Chondrocyte (in vitro differentiated cells): ENCODE measurements at regions not wholly inside any gene's neighbourhood (a gene's known extent, or its start where the extent isn't known, plus 50 kb on each side); places are given as distances from the start of the nearest gene placed in this dataset.

Source experiments
- DNase-seq: peaks from one replicate; pipeline ENCODE4 v3.0.0; 2021; ENCODE audit warnings: mixed read lengths, low spot score
- H3K27ac Mint-ChIP-seq: one replicate; pipeline ENCODE4 v1.8.0; 2021; ENCODE audit warnings: mild to moderate bottlenecking, moderate library complexity, mixed read lengths; ENCODE audit not compliant: unreplicated experiment
- H3K27me3 Mint-ChIP-seq: 2 replicates; pipeline ENCODE4 v1.8.0; 2021; ENCODE audit warnings: low read depth, mixed read lengths
- H3K36me3 Mint-ChIP-seq: 2 replicates; pipeline ENCODE4 v1.8.0; 2021; ENCODE audit warnings: low read depth, mixed read lengths
- H3K4me1 Mint-ChIP-seq: 2 replicates; pipeline ENCODE4 v1.8.0; 2021; ENCODE audit warnings: low read depth, mild to moderate bottlenecking, mixed read lengths
- H3K4me3 Mint-ChIP-seq: one replicate; pipeline ENCODE4 v1.8.0; 2021; ENCODE audit warnings: mild to moderate bottlenecking, moderate library complexity, mixed read lengths; ENCODE audit not compliant: unreplicated experiment
- H3K9me3 Mint-ChIP-seq: 2 replicates; pipeline ENCODE4 v1.8.0; 2021; ENCODE audit warnings: low read depth, mixed read lengths
- TF ChIP-seq, protein P1 (sequence below): fragments of 200-600 bp; sonication (generic); IDR thresholded peaks from 2 replicates; pipeline ENCODE4 v1.5.0; 2021; ENCODE audit warnings: antibody characterized with exemption, mild to moderate bottlenecking, moderate library complexity

- TF ChIP-seq, protein P1, sequence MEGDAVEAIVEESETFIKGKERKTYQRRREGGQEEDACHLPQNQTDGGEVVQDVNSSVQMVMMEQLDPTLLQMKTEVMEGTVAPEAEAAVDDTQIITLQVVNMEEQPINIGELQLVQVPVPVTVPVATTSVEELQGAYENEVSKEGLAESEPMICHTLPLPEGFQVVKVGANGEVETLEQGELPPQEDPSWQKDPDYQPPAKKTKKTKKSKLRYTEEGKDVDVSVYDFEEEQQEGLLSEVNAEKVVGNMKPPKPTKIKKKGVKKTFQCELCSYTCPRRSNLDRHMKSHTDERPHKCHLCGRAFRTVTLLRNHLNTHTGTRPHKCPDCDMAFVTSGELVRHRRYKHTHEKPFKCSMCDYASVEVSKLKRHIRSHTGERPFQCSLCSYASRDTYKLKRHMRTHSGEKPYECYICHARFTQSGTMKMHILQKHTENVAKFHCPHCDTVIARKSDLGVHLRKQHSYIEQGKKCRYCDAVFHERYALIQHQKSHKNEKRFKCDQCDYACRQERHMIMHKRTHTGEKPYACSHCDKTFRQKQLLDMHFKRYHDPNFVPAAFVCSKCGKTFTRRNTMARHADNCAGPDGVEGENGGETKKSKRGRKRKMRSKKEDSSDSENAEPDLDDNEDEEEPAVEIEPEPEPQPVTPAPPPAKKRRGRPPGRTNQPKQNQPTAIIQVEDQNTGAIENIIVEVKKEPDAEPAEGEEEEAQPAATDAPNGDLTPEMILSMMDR: no peak
- DNase-seq: no peak
- H3K27me3 Mint-ChIP-seq: no peaks in the 10 kb centered on the region
- no peak overlapping the region for H3K27ac Mint-ChIP-seq
- no peaks in the 10 kb centered on the region for H3K36me3 Mint-ChIP-seq
- H3K4me3 Mint-ChIP-seq: no peak overlapping the region
- peaks cover 19% of the 10 kb centered on the region for H3K4me1 Mint-ChIP-seq
- no peaks in the 10 kb centered on the region for H3K9me3 Mint-ChIP-seq
Measured at GRCh38 chr12:15052691-15053090, 79.8 kb downstream of the PDE6H start.

DNA sequence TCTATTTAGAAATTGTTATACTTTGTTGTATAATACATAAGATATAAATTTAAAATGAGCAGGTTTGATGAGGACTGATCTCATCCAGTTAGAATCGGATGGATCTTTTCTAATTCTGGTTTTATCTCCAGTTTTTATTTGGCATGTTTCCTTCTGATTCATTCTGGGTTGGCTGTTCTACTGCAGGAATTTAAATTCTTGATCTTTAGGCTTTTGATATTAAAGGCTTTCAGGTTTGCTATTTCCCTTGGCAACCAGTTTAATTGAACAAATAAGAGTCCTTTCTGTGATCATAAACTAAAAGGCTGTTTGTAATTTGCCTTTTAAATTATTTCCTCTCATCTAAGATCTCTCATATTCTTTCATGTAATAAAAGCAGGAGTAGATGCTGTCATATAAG lies 83.4 kb downstream of the PDE6H start:
- H3K4me3 Mint-ChIP-seq: no peak overlapping the region
- no peaks in the 10 kb centered on the region for H3K9me3 Mint-ChIP-seq
- DNase-seq: no peak
- TF ChIP-seq, protein P1: no peak
- peaks cover 1% of the 10 kb centered on the region for H3K27me3 Mint-ChIP-seq
- H3K4me1 Mint-ChIP-seq: peaks cover 4% of the 10 kb centered on the region
- H3K27ac Mint-ChIP-seq: no peak overlapping the region
- H3K36me3 Mint-ChIP-seq: no peaks in the 10 kb centered on the region
